ENCODE measurements at regions not wholly inside any gene's neighbourhood (a gene's known extent, or its start where the extent isn't known, plus 50 kb on each side); places are given as distances from the start of the nearest gene placed in this dataset.
A peak's percentile ranks its signal among the peaks of the same experiment; 100 is the strongest.

GRCh38 chr14:22225516-22226140 is 363.4 kb downstream of the DAD1 start:
- Histone ChIP-seq H4K20me1 (ENCODE audit: control insufficient read depth, insufficient read depth, low read depth, low read length) (no peaks in the 10 kb centered on the region; the same call in 1 of the 2 replicates), H3K9me2 (replicated peaks; ENCODE audit: control insufficient read depth, low read length) (no peaks in the 10 kb centered on the region), H3K27ac (ENCODE audit: low read depth, low read length) (no peak overlapping the region), H3K4me3 (ENCODE audit: low read length) (no peak overlapping the region), H3K36me3 (ENCODE audit: control insufficient read depth, low read length) (no peaks in the 10 kb centered on the region), H3K27me3 (ENCODE audit: control insufficient read depth, low read length) (peaks cover 32% of the 10 kb centered on the region), H3F3A (ENCODE audit: control insufficient read depth, insufficient read depth) (no peaks in the 10 kb centered on the region), H3K79me2 (ENCODE audit: control insufficient read depth, low read length) (no peaks in the 10 kb centered on the region), H3K9me3 (ENCODE audit: control insufficient read depth, insufficient read depth, low read length) (no peaks in the 10 kb centered on the region), H3K4me2 (ENCODE audit: low read length) (0 out of 2 replicates have a peak overlapping the region, but pooled peaks have one; percentile 5), H3K4me1 (ENCODE audit: control insufficient read depth, low read length) (peaks cover 9% of the 10 kb centered on the region)
- TF ChIP-seq CTCF (IDR thresholded peaks at IDR 0.05; ENCODE audit: low read depth, low read length, poor library complexity, severe bottlenecking) (no peak), EZH2phosphoT487 (IDR thresholded peaks at IDR 0.05; ENCODE audit: borderline replicate concordance, low read length) (no peak)

GRCh38 chr14:22221508-22221907 is 367.5 kb downstream of the DAD1 start:
- no peaks in the 10 kb centered on the region for H3K79me2 ChIP-seq (ENCODE audit: control insufficient read depth, low read length)
- H4K20me1 ChIP-seq (ENCODE audit: control insufficient read depth, insufficient read depth, low read depth, low read length) = no peaks in the 10 kb centered on the region
- TF ChIP-seq CTCF (IDR thresholded peaks at IDR 0.05; ENCODE audit: low read depth, low read length, poor library complexity, severe bottlenecking) (peak; percentile 43), EZH2phosphoT487 (IDR thresholded peaks at IDR 0.05; ENCODE audit: borderline replicate concordance, low read length) (no peak)
- H3K27ac ChIP-seq (ENCODE audit: low read depth, low read length) = no peak overlapping the region
- H3K4me1 ChIP-seq (ENCODE audit: control insufficient read depth, low read length) = peaks cover 10% of the 10 kb centered on the region
- no peak overlapping the region for H3K4me2 ChIP-seq (ENCODE audit: low read length)
- H3F3A ChIP-seq (ENCODE audit: control insufficient read depth, insufficient read depth) = no peaks in the 10 kb centered on the region
- H3K36me3 ChIP-seq (ENCODE audit: control insufficient read depth, low read length) = no peaks in the 10 kb centered on the region
- no peaks in the 10 kb centered on the region for H3K9me2 ChIP-seq (replicated peaks; ENCODE audit: control insufficient read depth, low read length)
- no peaks in the 10 kb centered on the region for H3K9me3 ChIP-seq (ENCODE audit: control insufficient read depth, insufficient read depth, low read length)
- H3K27me3 ChIP-seq (ENCODE audit: control insufficient read depth, low read length) = peaks cover 17% of the 10 kb centered on the region
- no peak overlapping the region for H3K4me3 ChIP-seq (ENCODE audit: low read length)

- H3K9me2 ChIP-seq (replicated peaks; ENCODE audit: control insufficient read depth, low read length) = no peaks in the 10 kb centered on the region
These were observed 368.6 kb downstream of the DAD1 start for GRCh38 chr14:22220427-22220826.

More at GRCh38 chr14:22220427-22220826, 368.6 kb downstream of the DAD1 start:
- H4K20me1 ChIP-seq (ENCODE audit: control insufficient read depth, insufficient read depth, low read depth, low read length) = no peaks in the 10 kb centered on the region
- no peak overlapping the region for H3K4me2 ChIP-seq (ENCODE audit: low read length)
- 0 out of 2 replicates have a peak, but pooled peaks cover 4% of the 10 kb centered on the region for H3K4me1 ChIP-seq (ENCODE audit: control insufficient read depth, low read length)
- TF ChIP-seq CTCF (IDR thresholded peaks at IDR 0.05; ENCODE audit: low read depth, low read length, poor library complexity, severe bottlenecking) (no peak), EZH2phosphoT487 (IDR thresholded peaks at IDR 0.05; ENCODE audit: borderline replicate concordance, low read length) (no peak)
- peaks cover 17% of the 10 kb centered on the region for H3K27me3 ChIP-seq (ENCODE audit: control insufficient read depth, low read length)
- no peaks in the 10 kb centered on the region for H3K79me2 ChIP-seq (ENCODE audit: control insufficient read depth, low read length)
- no peak overlapping the region for H3K4me3 ChIP-seq (ENCODE audit: low read length)
- no peaks in the 10 kb centered on the region for H3K9me3 ChIP-seq (ENCODE audit: control insufficient read depth, insufficient read depth, low read length)
- H3K36me3 ChIP-seq (ENCODE audit: control insufficient read depth, low read length) = no peaks in the 10 kb centered on the region
- H3K27ac ChIP-seq (ENCODE audit: low read depth, low read length) = no peak overlapping the region
- H3F3A ChIP-seq (ENCODE audit: control insufficient read depth, insufficient read depth) = no peaks in the 10 kb centered on the region

Data from DOHH2 (cell line).